AG04449 (cell line): ENCODE measurements at regions not wholly inside any gene's neighbourhood (a gene's known extent, or its start where the extent isn't known, plus 50 kb on each side); places are given as distances from the start of the nearest gene placed in this dataset.
"Not testable (repeated sequence)": the region's sequence is repeated elsewhere in the genome, so short reads cannot be mapped to it uniquely, and the experiment has no call there.

Source experiments
- CTCF ChIA-PET: fragments of 350-600 bp; formaldehyde crosslinking; extraction: SDS; loops from one replicate; lab custom pipeline; 2021; ENCODE audit warnings: antibody characterized with exemption; lab: Yijun Ruan, JAX
- POLR2A ChIA-PET: fragments of 400-600, 350-600 bp; formaldehyde crosslinking; extraction: SDS; loops from one replicate; lab custom pipeline; 2020; ENCODE audit warnings: antibody characterized with exemption, inconsistent platforms; lab: Yijun Ruan, JAX
- DNase-seq: peaks from one replicate; pipeline ENCODE4 v3.0.0-alpha.2; 2010; ENCODE audit warnings: low read depth, low spot score
- H3K4me3 ChIP-seq: 2 replicates; pipeline ENCODE4 v1.5.1; 2011; ENCODE audit warnings: low read depth, mild to moderate bottlenecking, control low read depth, low read length
- TF ChIP-seq, protein P1 (sequence below): IDR thresholded peaks from one replicate; pipeline ENCODE4 v1.5.1; 2011; ENCODE audit warnings: mild to moderate bottlenecking, moderate library complexity, low read length, control low read depth, inconsistent platforms; ENCODE audit not compliant: insufficient read depth; ENCODE audit errors: missing control alignments

DNA sequence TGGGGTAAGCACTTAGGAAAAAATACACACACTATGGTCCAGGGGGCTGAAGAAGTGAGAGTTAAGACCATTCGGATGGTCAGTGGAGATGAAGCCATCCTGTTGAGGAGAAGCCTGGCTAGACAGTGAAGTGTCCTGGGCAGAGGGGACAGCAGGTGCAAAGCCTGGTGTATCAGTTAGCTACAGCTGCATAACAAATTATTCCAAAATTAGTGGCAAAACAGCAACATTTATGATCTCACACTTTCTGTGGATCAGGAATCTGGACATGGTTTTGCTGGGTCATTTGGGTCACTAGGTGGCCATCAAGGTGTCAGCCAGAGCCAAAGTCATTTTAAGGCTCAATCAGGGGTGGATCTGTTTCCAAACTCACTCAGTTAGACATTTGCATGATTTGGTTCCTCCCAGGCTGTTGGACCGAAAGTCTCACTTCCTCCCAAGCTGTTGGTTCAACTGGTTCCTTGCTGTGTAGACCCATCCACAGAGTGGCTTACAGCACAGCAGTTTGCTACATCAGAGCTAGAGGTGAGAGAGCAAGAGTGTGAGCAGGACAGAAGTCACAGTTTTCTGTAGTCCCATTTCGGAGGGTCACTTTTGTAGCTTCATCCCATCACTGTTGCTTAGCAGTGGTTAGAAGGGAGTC is 80.1 kb upstream of the ALX4 start:
- POLR2A ChIA-PET, result no interaction called here
- TF ChIP-seq, protein P1, sequence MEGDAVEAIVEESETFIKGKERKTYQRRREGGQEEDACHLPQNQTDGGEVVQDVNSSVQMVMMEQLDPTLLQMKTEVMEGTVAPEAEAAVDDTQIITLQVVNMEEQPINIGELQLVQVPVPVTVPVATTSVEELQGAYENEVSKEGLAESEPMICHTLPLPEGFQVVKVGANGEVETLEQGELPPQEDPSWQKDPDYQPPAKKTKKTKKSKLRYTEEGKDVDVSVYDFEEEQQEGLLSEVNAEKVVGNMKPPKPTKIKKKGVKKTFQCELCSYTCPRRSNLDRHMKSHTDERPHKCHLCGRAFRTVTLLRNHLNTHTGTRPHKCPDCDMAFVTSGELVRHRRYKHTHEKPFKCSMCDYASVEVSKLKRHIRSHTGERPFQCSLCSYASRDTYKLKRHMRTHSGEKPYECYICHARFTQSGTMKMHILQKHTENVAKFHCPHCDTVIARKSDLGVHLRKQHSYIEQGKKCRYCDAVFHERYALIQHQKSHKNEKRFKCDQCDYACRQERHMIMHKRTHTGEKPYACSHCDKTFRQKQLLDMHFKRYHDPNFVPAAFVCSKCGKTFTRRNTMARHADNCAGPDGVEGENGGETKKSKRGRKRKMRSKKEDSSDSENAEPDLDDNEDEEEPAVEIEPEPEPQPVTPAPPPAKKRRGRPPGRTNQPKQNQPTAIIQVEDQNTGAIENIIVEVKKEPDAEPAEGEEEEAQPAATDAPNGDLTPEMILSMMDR, result no peak
- CTCF ChIA-PET, result no interaction called here
- no peak overlapping the region for H3K4me3 ChIP-seq
- no peak for DNase-seq

- H3K4me3 ChIP-seq, DNase-seq, CTCF ChIA-PET, POLR2A ChIA-PET: not testable (repeated sequence)
Measured at GRCh38 chr11:44391004-44391403, 81.1 kb upstream of the ALX4 start.

- CTCF ChIA-PET, POLR2A ChIA-PET, H3K4me3 ChIP-seq, DNase-seq: not testable (repeated sequence)
Measured at GRCh38 chr11:44396746-44397145, 86.8 kb upstream of the ALX4 start.

- H3K4me3 ChIP-seq, result no peak overlapping the region
- POLR2A ChIA-PET, result no interaction called here
- no peak for DNase-seq
- CTCF ChIA-PET, result no interaction called here
- TF ChIP-seq, protein P1, result no peak
Measured at GRCh38 chr11:44397586-44398178, 87.7 kb upstream of the ALX4 start.

DNA sequence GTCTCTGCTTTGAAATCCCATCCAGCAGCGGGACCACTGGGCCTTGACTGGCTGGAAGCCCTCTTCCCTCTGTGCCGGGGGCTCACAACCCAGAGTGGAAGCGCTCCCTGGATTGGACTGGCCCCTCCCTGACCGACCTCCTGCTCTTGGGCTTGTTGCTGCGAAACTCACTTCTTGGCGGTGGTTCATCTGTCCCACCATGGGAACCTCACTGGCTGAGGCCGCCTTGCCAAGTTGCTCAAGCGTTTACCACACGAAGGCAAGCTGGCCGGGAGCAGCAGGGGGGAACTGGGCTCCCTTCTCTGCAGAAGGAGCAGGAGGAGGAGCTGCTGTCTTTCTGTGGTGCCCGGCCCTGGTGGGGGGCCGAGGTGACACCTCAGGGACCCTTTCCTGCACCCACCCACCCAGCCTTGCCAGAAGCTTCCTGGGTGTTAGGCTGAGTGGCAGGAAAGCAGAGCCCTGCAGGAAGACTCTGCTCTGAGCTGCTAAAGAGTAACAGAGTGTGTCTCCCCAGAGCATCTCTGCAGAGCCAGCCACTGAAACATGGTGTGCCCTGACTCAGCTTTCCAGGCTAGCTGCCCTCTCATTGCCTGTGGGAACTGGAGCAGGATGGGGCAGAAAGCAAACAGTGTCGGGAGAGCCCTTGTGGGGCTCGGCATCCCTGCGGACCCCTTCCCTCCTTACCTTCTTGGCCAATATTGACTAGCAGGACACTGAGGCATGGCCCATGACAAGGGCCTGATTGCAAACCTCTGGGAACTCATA is 88.5 kb upstream of the ALX4 start:
- CTCF ChIA-PET, result no interaction called here
- H3K4me3 ChIP-seq, result no peak overlapping the region
- no peak for DNase-seq
- POLR2A ChIA-PET, result no interaction called here
- TF ChIP-seq, protein P1, result no peak

DNA sequence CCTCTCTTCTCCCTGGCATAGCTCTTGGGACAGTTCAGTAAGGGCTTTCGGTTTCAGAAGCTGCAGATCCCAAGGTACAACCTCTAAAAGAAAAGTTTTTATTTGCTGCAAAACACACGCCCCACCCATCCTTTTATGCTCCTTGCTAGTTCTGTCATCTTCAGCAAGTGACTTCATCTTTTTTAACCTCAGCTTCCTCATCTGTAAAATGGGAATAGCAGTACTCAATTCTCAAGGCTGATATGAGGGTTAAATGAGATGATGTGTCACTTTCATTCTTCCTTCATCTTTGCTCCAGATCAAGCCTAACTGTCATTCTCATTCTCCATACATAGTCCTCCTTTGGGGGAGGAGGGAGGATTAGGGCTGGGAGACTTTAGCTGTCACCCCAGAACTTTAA is 90.0 kb upstream of the ALX4 start:
- ChIA-PET POLR2A (no interaction called here), CTCF (no interaction called here)
- H3K4me3 ChIP-seq, result no peak overlapping the region
- TF ChIP-seq, protein P1, result no peak
- no peak for DNase-seq

- no peak for DNase-seq
- H3K4me3 ChIP-seq, result no peak overlapping the region
- CTCF ChIA-PET, result no interaction called here
- POLR2A ChIA-PET, result no interaction called here
- TF ChIP-seq, protein P1, result no peak
Measured at GRCh38 chr11:44400431-44400830, 90.5 kb upstream of the ALX4 start.
